GM12878 (cell line): ENCODE measurements at regions not wholly inside any gene's neighbourhood (a gene's known extent, or its start where the extent isn't known, plus 50 kb on each side); places are given as distances from the start of the nearest gene placed in this dataset.

ENCODE experiments used
- ATAC-seq: fragments of 200-7000 bp; cut with Tn5 transposase; 3 replicates; pipeline ENCODE4 v1.9.1; 2020; ENCODE audit warnings: mild to moderate bottlenecking, moderate library complexity
- BruUV-seq: library from RNA; stranded (reverse); fragments of 400-500 nt; replicated peaks from 2 replicates; lab custom pipeline; 2021; lab: Mats Ljungman, UMichigan
- CTCF ChIA-PET: fragments of 300-600 bp; sonication (Branson Sonifier 250); formaldehyde crosslinking; extraction: SDS; loops from one replicate; lab custom pipeline; 2021; ENCODE audit warnings: inconsistent platforms; lab: Yijun Ruan, JAX
- POLR2A ChIA-PET: fragments of 350-600 bp; formaldehyde crosslinking; extraction: SDS; loops from one replicate; lab custom pipeline; 2021; ENCODE audit warnings: inconsistent platforms; lab: Charles Lee
- RAD21 ChIA-PET: fragments of 300-600 bp; sonication (Branson Sonifier 250); formaldehyde crosslinking; loops from one replicate; lab custom pipeline; 2023; ENCODE audit warnings: antibody characterized with exemption; ENCODE audit not compliant: unreplicated experiment; lab: Charles Lee
- SMC1A ChIA-PET: fragments of 300-600 bp; sonication (Branson Sonifier 250); formaldehyde crosslinking; loops from one replicate; lab custom pipeline; 2023; ENCODE audit not compliant: unreplicated experiment, uncharacterized antibody; lab: Charles Lee
- DNase-seq: peaks from one replicate; pipeline ENCODE4 v3.0.0-alpha.2; 2011; ENCODE audit warnings: low read depth, low spot score
- FAIRE-seq: peaks from 3 replicates; lab custom pipeline; 2011; peaks lifted over from hg19 to GRCh38; lab: Jason Lieb, UNC
- H2AFZ ChIP-seq: 2 replicates; pipeline ENCODE4 v1.6.0; 2011; ENCODE audit warnings: low read depth, low read length, control low read depth; ENCODE audit not compliant: control insufficient read depth
- H3K27ac ChIP-seq: 2 replicates; pipeline ENCODE4 v1.5.1; 2011; ENCODE audit warnings: control low read depth; ENCODE audit not compliant: control insufficient read depth, insufficient read depth
- H3K27me3 ChIP-seq, 2 experiments: replicated peaks in 1 of 2; 2 replicates each; pipeline versions ENCODE4 v1.6.0 to v1.6.1; 2011; ENCODE audit warnings: low read length in 1 of 2; ENCODE audit not compliant: control insufficient read depth in 2 of 2, insufficient read depth in 2 of 2
- H3K36me3 ChIP-seq, 2 experiments: 2 replicates each; pipeline ENCODE4 v1.5.1; 2011; ENCODE audit warnings: low read length in 1 of 2; ENCODE audit not compliant: control insufficient read depth in 2 of 2, insufficient read depth in 2 of 2
- H3K4me1 ChIP-seq: 2 replicates; pipeline ENCODE4 v1.6.1; 2011; ENCODE audit warnings: mild to moderate bottlenecking, low read length, moderate library complexity, mixed read lengths; ENCODE audit not compliant: control insufficient read depth, insufficient read depth
- H3K4me2 ChIP-seq: 2 replicates; pipeline ENCODE4 v1.6.0; 2011; ENCODE audit warnings: control low read depth; ENCODE audit not compliant: control insufficient read depth, insufficient read depth
- H3K4me3 ChIP-seq: fragments of 200-600 bp; sonication (generic); 2 replicates; pipeline ENCODE4 v1.5.1; 2016
- H3K79me2 ChIP-seq: 2 replicates; pipeline ENCODE4 v1.6.0; 2011; ENCODE audit warnings: low read length; ENCODE audit not compliant: control insufficient read depth, insufficient read depth
- H3K9ac ChIP-seq: 2 replicates; pipeline ENCODE4 v1.8.0; 2011; ENCODE audit warnings: low read length, control low read depth, mixed read lengths; ENCODE audit not compliant: control insufficient read depth, insufficient read depth
- H3K9me3 ChIP-seq: replicated peaks from 3 replicates; pipeline ENCODE4 v1.5.1; 2011; ENCODE audit warnings: mild to moderate bottlenecking, low read length; ENCODE audit not compliant: control insufficient read depth, insufficient read depth
- H4K20me1 ChIP-seq: 2 replicates; pipeline ENCODE4 v1.6.0; 2011; ENCODE audit not compliant: control insufficient read depth, insufficient read depth
- IKZF2 ChIP-seq, 2 experiments: fragments of 450-650 bp; IDR thresholded peaks; 2 replicates each; pipeline ENCODE4 v1.6.1; 2017; ENCODE audit warnings: mild to moderate bottlenecking in 2 of 2, moderate library complexity in 2 of 2
- JUND ChIP-seq: IDR thresholded peaks from 2 replicates; pipeline ENCODE4 v1.6.1; 2012; ENCODE audit warnings: low read depth, mild to moderate bottlenecking, low read length, improper control_type of control experiment, moderate library complexity
- NRF1 ChIP-seq: conservative IDR thresholded peaks from 2 replicates; pipeline ENCODE4 v1.6.1; 2011; ENCODE audit warnings: mild to moderate bottlenecking, low read depth, low read length, improper control_type of control experiment
- SKIL ChIP-seq: fragments of 450-650 bp; IDR thresholded peaks from 2 replicates; pipeline ENCODE4 v1.6.1; 2017; ENCODE audit warnings: mild to moderate bottlenecking, low read depth, inconsistent platforms; ENCODE audit not compliant: poor library complexity, severe bottlenecking
- TAF1 ChIP-seq: IDR thresholded peaks from 2 replicates; pipeline ENCODE4 v1.6.1; 2011; ENCODE audit warnings: mild to moderate bottlenecking, low read depth, low read length, borderline replicate concordance
- YY1 ChIP-seq: IDR thresholded peaks from 2 replicates; pipeline ENCODE4 v1.6.1; 2011; ENCODE audit warnings: low read depth, mild to moderate bottlenecking, low read length
- ZNF24 ChIP-seq: fragments of 450-650 bp; IDR thresholded peaks from 2 replicates; pipeline ENCODE4 v1.6.1; 2017; ENCODE audit warnings: antibody characterized with exemption, mild to moderate bottlenecking
- WGBS: methylation state at CpG from one replicate; pipeline ENCODE4 v1.1.6; 2016; ENCODE audit warnings: low lambda C conversion rate; ENCODE audit not compliant: insufficient replicate concordance, insufficient coverage; ENCODE audit errors: missing lambda C conversion rate; 5-methylcytosine and 5-hydroxymethylcytosine counted together
- in situ Hi-C: fragments of 300-500 bp; cut with MboI; formaldehyde crosslinking; loops from 9 replicates; pipeline ENCODE4 v1.14.3; 2018; ENCODE audit warnings: mixed read lengths
- intact Hi-C: fragments of 100-400 bp; cut with micrococcal nuclease; formaldehyde crosslinking; loops from one replicate; pipeline ENCODE4 v1.14.2; 2022; ENCODE audit not compliant: unreplicated experiment
- TF ChIP-seq, protein P1 (sequence below): IDR thresholded peaks from 2 replicates; pipeline ENCODE4 v1.6.1; 2012; ENCODE audit warnings: mild to moderate bottlenecking, low read depth, low read length
- TF ChIP-seq, protein P2 (sequence below): IDR thresholded peaks from 2 replicates; pipeline ENCODE4 v1.6.1; 2011; ENCODE audit warnings: mild to moderate bottlenecking, low read depth, low read length, moderate library complexity; ENCODE audit not compliant: insufficient replicate concordance

GRCh38 chr5:124408738-124409453, 337.5 kb downstream of the ZNF608 start (continued):
- TF ChIP-seq, protein P1, sequence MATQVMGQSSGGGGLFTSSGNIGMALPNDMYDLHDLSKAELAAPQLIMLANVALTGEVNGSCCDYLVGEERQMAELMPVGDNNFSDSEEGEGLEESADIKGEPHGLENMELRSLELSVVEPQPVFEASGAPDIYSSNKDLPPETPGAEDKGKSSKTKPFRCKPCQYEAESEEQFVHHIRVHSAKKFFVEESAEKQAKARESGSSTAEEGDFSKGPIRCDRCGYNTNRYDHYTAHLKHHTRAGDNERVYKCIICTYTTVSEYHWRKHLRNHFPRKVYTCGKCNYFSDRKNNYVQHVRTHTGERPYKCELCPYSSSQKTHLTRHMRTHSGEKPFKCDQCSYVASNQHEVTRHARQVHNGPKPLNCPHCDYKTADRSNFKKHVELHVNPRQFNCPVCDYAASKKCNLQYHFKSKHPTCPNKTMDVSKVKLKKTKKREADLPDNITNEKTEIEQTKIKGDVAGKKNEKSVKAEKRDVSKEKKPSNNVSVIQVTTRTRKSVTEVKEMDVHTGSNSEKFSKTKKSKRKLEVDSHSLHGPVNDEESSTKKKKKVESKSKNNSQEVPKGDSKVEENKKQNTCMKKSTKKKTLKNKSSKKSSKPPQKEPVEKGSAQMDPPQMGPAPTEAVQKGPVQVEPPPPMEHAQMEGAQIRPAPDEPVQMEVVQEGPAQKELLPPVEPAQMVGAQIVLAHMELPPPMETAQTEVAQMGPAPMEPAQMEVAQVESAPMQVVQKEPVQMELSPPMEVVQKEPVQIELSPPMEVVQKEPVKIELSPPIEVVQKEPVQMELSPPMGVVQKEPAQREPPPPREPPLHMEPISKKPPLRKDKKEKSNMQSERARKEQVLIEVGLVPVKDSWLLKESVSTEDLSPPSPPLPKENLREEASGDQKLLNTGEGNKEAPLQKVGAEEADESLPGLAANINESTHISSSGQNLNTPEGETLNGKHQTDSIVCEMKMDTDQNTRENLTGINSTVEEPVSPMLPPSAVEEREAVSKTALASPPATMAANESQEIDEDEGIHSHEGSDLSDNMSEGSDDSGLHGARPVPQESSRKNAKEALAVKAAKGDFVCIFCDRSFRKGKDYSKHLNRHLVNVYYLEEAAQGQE: no peak
- TF ChIP-seq IKZF2 (IDR thresholded peaks at IDR 0.05): no peak

DNA sequence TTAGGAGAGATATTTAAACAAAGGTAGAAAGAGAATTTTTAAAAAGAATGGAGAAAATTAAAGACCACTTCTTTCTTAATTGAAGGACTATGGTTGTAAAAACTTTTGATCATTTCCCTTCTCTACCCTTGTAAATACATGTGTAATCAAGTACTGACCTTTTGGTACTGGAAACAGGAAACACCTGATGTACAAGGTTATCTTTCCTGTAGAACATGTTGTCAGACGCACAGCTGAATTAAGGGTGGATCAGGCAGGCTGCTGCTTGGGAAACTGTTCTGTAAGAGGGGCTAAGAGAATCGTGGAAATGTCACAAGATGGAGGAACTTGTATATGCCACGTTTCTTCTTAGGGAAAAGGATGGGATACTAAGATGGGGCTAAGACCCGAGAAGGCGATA, 341.6 kb downstream of the ZNF608 start:
- Histone ChIP-seq H3K4me2 (no peak overlapping the region), H4K20me1 (no peaks in the 10 kb centered on the region), H3K4me1 (no peaks in the 10 kb centered on the region), H2AFZ (no peak overlapping the region), H3K9ac (no peak overlapping the region), H3K27me3 (no peaks in the 10 kb centered on the region), H3K27ac (no peak overlapping the region), H3K36me3 (no peaks in the 10 kb centered on the region), H3K9me3 (no peaks in the 10 kb centered on the region), H3K79me2 (no peaks in the 10 kb centered on the region), H3K4me3 (no peak overlapping the region)
- ChIA-PET SMC1A (interaction anchor here (0.7 kb wide), 1 partner anchor 346 kb away, joined by 3 read pairs; no protein-coding TSS in a partner anchor), RAD21 (no interaction called here), CTCF (no interaction called here), POLR2A (no interaction called here)
- FAIRE-seq: no peak
- TF ChIP-seq NRF1: no peak
- TF ChIP-seq ZNF24: no peak
- TF ChIP-seq, protein P1: no peak
- TF ChIP-seq TAF1: no peak
- TF ChIP-seq JUND: no peak
- no peak for TF ChIP-seq YY1
- TF ChIP-seq, protein P2, sequence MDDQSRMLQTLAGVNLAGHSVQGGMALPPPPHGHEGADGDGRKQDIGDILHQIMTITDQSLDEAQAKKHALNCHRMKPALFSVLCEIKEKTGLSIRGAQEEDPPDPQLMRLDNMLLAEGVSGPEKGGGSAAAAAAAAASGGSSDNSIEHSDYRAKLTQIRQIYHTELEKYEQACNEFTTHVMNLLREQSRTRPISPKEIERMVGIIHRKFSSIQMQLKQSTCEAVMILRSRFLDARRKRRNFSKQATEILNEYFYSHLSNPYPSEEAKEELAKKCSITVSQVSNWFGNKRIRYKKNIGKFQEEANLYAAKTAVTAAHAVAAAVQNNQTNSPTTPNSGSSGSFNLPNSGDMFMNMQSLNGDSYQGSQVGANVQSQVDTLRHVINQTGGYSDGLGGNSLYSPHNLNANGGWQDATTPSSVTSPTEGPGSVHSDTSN: no peak
- no peak for TF ChIP-seq SKIL
- no peak for ATAC-seq
- intact Hi-C loops (no loop called here), in situ Hi-C loops (no loop called here)
- WGBS: 63% methylated on average over 5 of the region's 5 CpGs
- no TSS peak for BruUV-seq
- DNase-seq: no peak
